Mesenteric fat pad (tissue), 1 donor: ENCODE measurements at regions not wholly inside any gene's neighbourhood (a gene's known extent, or its start where the extent isn't known, plus 50 kb on each side); places are given as distances from the start of the nearest gene placed in this dataset.

ENCODE experiments used
- DNase-seq: peaks from one replicate; pipeline ENCODE4 v3.0.0-alpha.2; 2020; ENCODE audit warnings: low spot score
- donor health status: DM: yes; HTN: yes; CAD: no.

- DNase-seq = no peak
Measured at GRCh38 chr14:100463937-100464336, 123.3 kb downstream of the BEGAIN start.

GRCh38 chr14:100466111-100466856, 120.9 kb downstream of the BEGAIN start:
- DNase-seq = no peak

- no peak for DNase-seq
Measured at GRCh38 chr14:100467046-100467750, 120.0 kb downstream of the BEGAIN start.

GRCh38 chr14:100467939-100468338, 119.3 kb downstream of the BEGAIN start:
- no peak for DNase-seq

- no peak for DNase-seq
Measured at GRCh38 chr14:100468557-100468956, 118.7 kb downstream of the BEGAIN start.

- DNase-seq = no peak
Measured at GRCh38 chr14:100469632-100470522, 117.3 kb downstream of the BEGAIN start.

- DNase-seq = no peak
Measured at GRCh38 chr14:100470523-100470897, 116.7 kb downstream of the BEGAIN start.

GRCh38 chr14:100471441-100472093, 115.7 kb downstream of the BEGAIN start:
- no peak for DNase-seq

GRCh38 chr14:100472094-100472455, 115.1 kb downstream of the BEGAIN start:
- DNase-seq = no peak

GRCh38 chr14:100472491-100472890, 114.7 kb downstream of the BEGAIN start:
- DNase-seq = no peak

GRCh38 chr14:100473249-100473648, 114.0 kb downstream of the BEGAIN start:
- no peak for DNase-seq

- DNase-seq = no peak
Measured at GRCh38 chr14:100474196-100474595, 113.0 kb downstream of the BEGAIN start.

- no peak for DNase-seq
Measured at GRCh38 chr14:100475268-100475667, 111.9 kb downstream of the BEGAIN start.

- DNase-seq = no peak
Measured at GRCh38 chr14:100476012-100476822, 111.0 kb downstream of the BEGAIN start.

GRCh38 chr14:100484531-100485267, 102.5 kb downstream of the BEGAIN start:
- DNase-seq = no peak

- no peak for DNase-seq
Measured at GRCh38 chr14:100486025-100486828, 101.0 kb downstream of the BEGAIN start.
